Body of pancreas (tissue), 4 donors: ENCODE measurements at regions not wholly inside any gene's neighbourhood (a gene's known extent, or its start where the extent isn't known, plus 50 kb on each side); places are given as distances from the start of the nearest gene placed in this dataset.

Experiments used
- CTCF ChIP-seq, 7 experiments: fragments of 450-650 bp in 4 of 7; fragments of 200-600 bp in 3 of 7; sonication (generic) in 3 of 7; IDR thresholded peaks; one replicate each; pipeline ENCODE4 v1.5.1; 2016 to 2019; ENCODE audit warnings: antibody characterized with exemption in 7 of 7
- POLR2A ChIP-seq, 3 donors: fragments of 450-650 bp; IDR thresholded peaks; one replicate each; pipeline ENCODE4 v1.6.1; 2016; ENCODE audit warnings: antibody characterized with exemption in 3 of 3, mild to moderate bottlenecking in 2 of 3

- no peak for TF ChIP-seq CTCF (IDR thresholded peaks at IDR 0.05)
- no peak for TF ChIP-seq POLR2A (IDR thresholded peaks at IDR 0.05)
These were observed 152.5 kb downstream of the USP22 start for GRCh38 chr17:20890338-20890737.
